ENCODE measurements at regions not wholly inside any gene's neighbourhood (a gene's known extent, or its start where the extent isn't known, plus 50 kb on each side); places are given as distances from the start of the nearest gene placed in this dataset.
A peak's percentile ranks its signal among the peaks of the same experiment; 100 is the strongest.

GRCh38 chr14:71711125-71711524 is 221.1 kb upstream of the RGS6 start:
- ATAC-seq (0 out of 2 replicates have a peak, but pooled peaks have one; percentile 13), DNase-seq (no peak)
- H3K36me3 ChIP-seq (ENCODE audit: low read depth, low read length) = peaks cover 15% of the 10 kb centered on the region; the same call in 1 of the 2 replicates
- intact Hi-C loops (cut with micrococcal nuclease) = loop anchor here (1.0 kb wide), 1 partner anchor 389 kb away; no protein-coding TSS in a partner anchor
- no peak overlapping the region for H2AFZ ChIP-seq (ENCODE audit: low read length)
- ChIA-PET CTCF (no interaction called here), POLR2A (ENCODE audit: unreplicated experiment) (no interaction called here)
- peaks cover 20% of the 10 kb centered on the region for H3K4me1 ChIP-seq (ENCODE audit: insufficient read depth, low read length)
- H3F3A ChIP-seq (ENCODE audit: low read length, unreplicated experiment) = no peaks in the 10 kb centered on the region
- no TSS peak for BruUV-seq (replicated peaks)
- H4K20me1 ChIP-seq (ENCODE audit: low read length) = no peaks in the 10 kb centered on the region
- H3K4me3 ChIP-seq (ENCODE audit: low read length) = no peak overlapping the region
- H3K4me2 ChIP-seq (ENCODE audit: low read length) = 0 out of 2 replicates have a peak overlapping the region, but pooled peaks have one; percentile 15
- H3K27ac ChIP-seq (ENCODE audit: low read length) = no peak overlapping the region
- H3K79me2 ChIP-seq (ENCODE audit: low read length) = no peaks in the 10 kb centered on the region
- no peak overlapping the region for H3K9ac ChIP-seq (ENCODE audit: low read length)
- H3K9me2 ChIP-seq (replicated peaks; ENCODE audit: low read length) = no peaks in the 10 kb centered on the region
- H3K27me3 ChIP-seq (ENCODE audit: low read length) = no peaks in the 10 kb centered on the region
- H3K9me3 ChIP-seq (ENCODE audit: low read length) = no peaks in the 10 kb centered on the region
- TF ChIP-seq CTCF (conservative IDR thresholded peaks at IDR 0.05; ENCODE audit: low read depth, low read length) (no peak), EZH2 (IDR thresholded peaks at IDR 0.05; ENCODE audit: low read length, unreplicated experiment) (no peak), EZH2phosphoT487 (IDR thresholded peaks at IDR 0.05; ENCODE audit: borderline replicate concordance, low read length) (no peak)

GRCh38 chr14:71711619-71712018 is 220.6 kb upstream of the RGS6 start:
- no peak for TF ChIP-seq CTCF (conservative IDR thresholded peaks at IDR 0.05; ENCODE audit: low read depth, low read length)
- TF ChIP-seq EZH2 (IDR thresholded peaks at IDR 0.05; ENCODE audit: low read length, unreplicated experiment) = no peak
- no peak for TF ChIP-seq EZH2phosphoT487 (IDR thresholded peaks at IDR 0.05; ENCODE audit: borderline replicate concordance, low read length)
- BruUV-seq (replicated peaks) = no TSS peak
- Histone ChIP-seq H3K4me2 (ENCODE audit: low read length) (0 out of 2 replicates have a peak overlapping the region, but pooled peaks have one; percentile 15), H3F3A (ENCODE audit: low read length, unreplicated experiment) (no peaks in the 10 kb centered on the region), H3K79me2 (ENCODE audit: low read length) (no peaks in the 10 kb centered on the region), H3K9ac (ENCODE audit: low read length) (no peak overlapping the region), H4K20me1 (ENCODE audit: low read length) (no peaks in the 10 kb centered on the region), H2AFZ (ENCODE audit: low read length) (no peak overlapping the region), H3K9me2 (replicated peaks; ENCODE audit: low read length) (no peaks in the 10 kb centered on the region), H3K27me3 (ENCODE audit: low read length) (no peaks in the 10 kb centered on the region), H3K4me1 (ENCODE audit: insufficient read depth, low read length) (peaks cover 20% of the 10 kb centered on the region), H3K4me3 (ENCODE audit: low read length) (no peak overlapping the region), H3K36me3 (ENCODE audit: low read depth, low read length) (peaks cover 15% of the 10 kb centered on the region; the same call in 1 of the 2 replicates), H3K9me3 (ENCODE audit: low read length) (no peaks in the 10 kb centered on the region), H3K27ac (ENCODE audit: low read length) (no peak overlapping the region)
- ChIA-PET CTCF (interaction anchor here (0.6 to 0.7 kb wide), 2 partner anchors 545 to 574 kb away, joined by 3 to 4 read pairs; no protein-coding TSS in a partner anchor), POLR2A (ENCODE audit: unreplicated experiment) (no interaction called here)
- ATAC-seq = peak; percentile 90
- DNase-seq = peak; percentile 62
- intact Hi-C loops (cut with micrococcal nuclease) = loop anchor here (1.0 kb wide), 1 partner anchor 389 kb away; no protein-coding TSS in a partner anchor

- Histone ChIP-seq H3K36me3 (ENCODE audit: low read depth, low read length) (peaks cover 15% of the 10 kb centered on the region; the same call in 1 of the 2 replicates), H3K4me1 (ENCODE audit: insufficient read depth, low read length) (peaks cover 20% of the 10 kb centered on the region), H2AFZ (ENCODE audit: low read length) (no peak overlapping the region), H3K79me2 (ENCODE audit: low read length) (no peaks in the 10 kb centered on the region), H3K27me3 (ENCODE audit: low read length) (no peaks in the 10 kb centered on the region), H3F3A (ENCODE audit: low read length, unreplicated experiment) (no peaks in the 10 kb centered on the region), H3K4me2 (ENCODE audit: low read length) (no peak overlapping the region), H3K9me3 (ENCODE audit: low read length) (no peaks in the 10 kb centered on the region), H3K4me3 (ENCODE audit: low read length) (no peak overlapping the region), H3K9me2 (replicated peaks; ENCODE audit: low read length) (no peaks in the 10 kb centered on the region), H3K27ac (ENCODE audit: low read length) (no peak overlapping the region), H3K9ac (ENCODE audit: low read length) (no peak overlapping the region), H4K20me1 (ENCODE audit: low read length) (no peaks in the 10 kb centered on the region)
- no peak for TF ChIP-seq CTCF (conservative IDR thresholded peaks at IDR 0.05; ENCODE audit: low read depth, low read length)
- TF ChIP-seq EZH2 (IDR thresholded peaks at IDR 0.05; ENCODE audit: low read length, unreplicated experiment) = no peak
- no peak for TF ChIP-seq EZH2phosphoT487 (IDR thresholded peaks at IDR 0.05; ENCODE audit: borderline replicate concordance, low read length)
- ChIA-PET CTCF (interaction anchor here (0.6 to 0.7 kb wide), 2 partner anchors 546 to 575 kb away, joined by 3 to 4 read pairs; no protein-coding TSS in a partner anchor), POLR2A (ENCODE audit: unreplicated experiment) (interaction anchor here (0.6 kb wide), 1 partner anchor 46 kb away, joined by 14 read pairs; no protein-coding TSS in a partner anchor)
- DNase-seq (no peak), ATAC-seq (no peak)
- intact Hi-C loops (cut with micrococcal nuclease) = no loop called here
- BruUV-seq (replicated peaks) = no TSS peak
Observed at GRCh38 chr14:71712478-71712877, 219.8 kb upstream of the RGS6 start.
